H9 (cell line): ENCODE measurements at regions not wholly inside any gene's neighbourhood (a gene's known extent, or its start where the extent isn't known, plus 50 kb on each side); places are given as distances from the start of the nearest gene placed in this dataset.

Experiments
- DNase-seq: peaks from one replicate; pipeline ENCODE4 v3.0.0-alpha.2; 2017
- H2AFZ ChIP-seq: one replicate; pipeline ENCODE4 v1.6.1; 2013; ENCODE audit warnings: mild to moderate bottlenecking, low read length, control low read depth, moderate library complexity
- H2AK5ac ChIP-seq: 2 replicates; pipeline ENCODE4 v1.6.1; 2013; ENCODE audit warnings: low read length, control low read depth, mixed read lengths; ENCODE audit not compliant: insufficient read length
- H2BK120ac ChIP-seq: one replicate; pipeline ENCODE4 v1.6.1; 2013; ENCODE audit warnings: low read depth, mild to moderate bottlenecking, low read length, control low read depth, inconsistent platforms; ENCODE audit not compliant: poor library complexity, severe bottlenecking
- H2BK12ac ChIP-seq: 2 replicates; pipeline ENCODE4 v1.6.1; 2013; ENCODE audit warnings: low read length, control low read depth, mixed read lengths, low read depth; ENCODE audit not compliant: insufficient read length
- H2BK15ac ChIP-seq: 2 replicates; pipeline ENCODE4 v1.6.1; 2013; ENCODE audit warnings: low read depth, low read length, control low read depth
- H2BK20ac ChIP-seq: one replicate; pipeline ENCODE4 v1.6.1; 2013; ENCODE audit warnings: low read depth, mild to moderate bottlenecking, low read length, control low read depth, inconsistent platforms; ENCODE audit not compliant: poor library complexity, severe bottlenecking
- H2BK5ac ChIP-seq: 2 replicates; pipeline ENCODE4 v1.6.1; 2013; ENCODE audit warnings: low read length, control low read depth, mixed read lengths; ENCODE audit not compliant: insufficient read length
- H3K14ac ChIP-seq: 2 replicates; pipeline ENCODE4 v1.6.1; 2013; ENCODE audit warnings: low read length, control low read depth; ENCODE audit not compliant: insufficient read depth
- H3K18ac ChIP-seq: 2 replicates; pipeline ENCODE4 v1.6.1; 2013; ENCODE audit warnings: low read depth, mild to moderate bottlenecking, mixed read lengths, low read length, control low read depth; ENCODE audit not compliant: insufficient read length
- H3K23ac ChIP-seq: 2 replicates; pipeline ENCODE4 v1.6.1; 2013; ENCODE audit warnings: low read length, control low read depth, mixed read lengths, low read depth; ENCODE audit not compliant: insufficient read length
- H3K23me2 ChIP-seq: 2 replicates; pipeline ENCODE4 v1.6.1; 2013; ENCODE audit warnings: low read depth, mild to moderate bottlenecking, mixed read lengths, low read length, control low read depth; ENCODE audit not compliant: insufficient read length, poor library complexity, severe bottlenecking
- H3K27ac ChIP-seq: 2 replicates; pipeline ENCODE4 v1.5.1; 2013; ENCODE audit warnings: low read length, control low read depth, mixed read lengths, low read depth; ENCODE audit not compliant: insufficient read length
- H3K27me3 ChIP-seq: 2 replicates; pipeline ENCODE4 v1.6.1; 2013; ENCODE audit warnings: low read length, control low read depth, inconsistent platforms; ENCODE audit not compliant: insufficient read depth
- H3K4ac ChIP-seq: 2 replicates; pipeline ENCODE4 v1.6.1; 2013; ENCODE audit warnings: low read depth, mild to moderate bottlenecking, control low read depth, inconsistent platforms, low read length, moderate library complexity
- H3K4me1 ChIP-seq: 2 replicates; pipeline ENCODE4 v1.6.1; 2013; ENCODE audit warnings: low read length, control low read depth, inconsistent platforms; ENCODE audit not compliant: insufficient read depth
- H3K4me2 ChIP-seq: 2 replicates; pipeline ENCODE4 v1.6.1; 2013; ENCODE audit warnings: low read length, control low read depth, mixed read lengths; ENCODE audit not compliant: insufficient read length, insufficient read depth
- H3K56ac ChIP-seq: 2 replicates; pipeline ENCODE4 v1.6.1; 2013; ENCODE audit warnings: low read depth, mild to moderate bottlenecking, mixed read lengths, low read length, control low read depth; ENCODE audit not compliant: insufficient read length
- H3K79me1 ChIP-seq: 2 replicates; pipeline ENCODE4 v1.6.1; 2013; ENCODE audit warnings: low read depth, mild to moderate bottlenecking, moderate library complexity, low read length, control low read depth, inconsistent platforms; ENCODE audit not compliant: insufficient read depth, poor library complexity, severe bottlenecking
- H3K79me2 ChIP-seq: 2 replicates; pipeline ENCODE4 v1.6.1; 2013; ENCODE audit warnings: low read length, control low read depth, inconsistent platforms; ENCODE audit not compliant: insufficient read depth
- H3K9ac ChIP-seq: 2 replicates; pipeline ENCODE4 v1.6.1; 2013; ENCODE audit warnings: low read length, control low read depth, mixed read lengths; ENCODE audit not compliant: insufficient read length; ENCODE audit errors: extremely low read depth
- H3K9me3 ChIP-seq: one replicate; pipeline ENCODE4 v1.6.1; 2013; ENCODE audit warnings: low read depth, low read length, inconsistent platforms; ENCODE audit not compliant: control insufficient read depth
- H3T11ph ChIP-seq: one replicate; pipeline ENCODE4 v1.6.1; 2013; ENCODE audit warnings: mild to moderate bottlenecking, low read length, control low read depth, inconsistent platforms
- H4K20me1 ChIP-seq: one replicate; pipeline ENCODE4 v1.6.1; 2013; ENCODE audit not compliant: control insufficient read depth, insufficient read length, insufficient read depth
- H4K5ac ChIP-seq: 2 replicates; pipeline ENCODE4 v1.6.1; 2013; ENCODE audit warnings: low read depth, mild to moderate bottlenecking, mixed read lengths, low read length, control low read depth; ENCODE audit not compliant: insufficient read length
- H4K8ac ChIP-seq: replicated peaks from 2 replicates; pipeline ENCODE4 v1.6.1; 2013; ENCODE audit warnings: low read length, control low read depth, mixed read lengths, low read depth; ENCODE audit not compliant: insufficient read length
- H4K91ac ChIP-seq: 2 replicates; pipeline ENCODE4 v1.6.1; 2013; ENCODE audit warnings: low read depth, mild to moderate bottlenecking, moderate library complexity, mixed read lengths, low read length, control low read depth; ENCODE audit not compliant: insufficient read length
- H3K27ac Mint-ChIP-seq, 3 experiments: 2 replicates in 2 of 3; 3 replicates in 1 of 3; pipeline ENCODE4 v1.8.0; 2020 to 2021; ENCODE audit warnings: mixed read lengths in 3 of 3, mild to moderate bottlenecking in 1 of 3, moderate library complexity in 1 of 3
- H3K27me3 Mint-ChIP-seq: 2 replicates; pipeline ENCODE4 v1.8.0; 2021; ENCODE audit warnings: low read depth, mild to moderate bottlenecking, moderate library complexity, mixed read lengths
- H3K36me3 Mint-ChIP-seq, 3 experiments: 2 replicates in 2 of 3; 3 replicates in 1 of 3; pipeline ENCODE4 v1.8.0; 2020 to 2021; ENCODE audit warnings: low read depth in 3 of 3, mixed read lengths in 3 of 3; ENCODE audit not compliant: insufficient read depth in 1 of 3
- H3K4me1 Mint-ChIP-seq, 2 experiments: 2 replicates each; pipeline ENCODE4 v1.8.0; 2020; ENCODE audit warnings: mixed read lengths in 2 of 2
- H3K4me3 Mint-ChIP-seq, 2 experiments: 2 replicates in 1 of 2; 3 replicates in 1 of 2; pipeline ENCODE4 v1.8.0; 2020 to 2021; ENCODE audit warnings: mild to moderate bottlenecking in 2 of 2, mixed read lengths in 2 of 2, moderate library complexity in 1 of 2
- H3K9me3 Mint-ChIP-seq, 2 experiments: 2 replicates in 1 of 2; 3 replicates in 1 of 2; pipeline ENCODE4 v1.8.0; 2020; ENCODE audit warnings: mild to moderate bottlenecking in 2 of 2, mixed read lengths in 2 of 2, moderate library complexity in 1 of 2
- WGBS: extraction: QIAGEN DNeasy Blood & Tissue Kit; methylation state at CpG from one replicate; pipeline ENCODE4 v1.1.7; 2013; ENCODE audit warnings: missing lambda C conversion rate, low lambda C conversion rate, mixed read lengths; ENCODE audit not compliant: insufficient read length; ENCODE audit errors: extremely low coverage; 5-methylcytosine and 5-hydroxymethylcytosine counted together
- TF ChIP-seq, protein P1 (sequence below): fragments of 200-600 bp; sonication (generic); conservative IDR thresholded peaks from 3 replicates; pipeline ENCODE4 v1.8.0; 2021; ENCODE audit warnings: antibody characterized with exemption, mild to moderate bottlenecking

DNA sequence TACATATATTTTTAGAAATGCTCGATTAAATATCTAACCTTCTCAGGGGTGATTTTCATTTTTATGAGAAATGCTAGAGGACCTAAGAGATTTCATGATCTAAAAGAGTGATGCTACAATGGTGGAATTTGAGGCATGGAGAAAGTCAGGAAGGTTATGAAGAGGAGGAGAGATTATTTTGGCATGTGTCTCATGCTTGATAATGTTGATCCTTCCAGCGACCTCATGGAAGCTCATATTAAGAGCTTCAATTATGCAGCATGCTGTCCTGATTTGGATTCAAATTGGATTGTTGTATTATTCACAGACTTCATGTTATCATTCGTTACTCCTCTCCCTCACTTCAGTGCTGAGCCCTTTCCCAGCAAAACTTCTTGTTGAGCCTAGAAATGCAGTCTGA lies 112.5 kb downstream of the RAP2B start:
- Histone ChIP-seq H3K9ac (no peak overlapping the region), H2BK5ac (no peak overlapping the region), H3K79me1 (no peaks in the 10 kb centered on the region), H4K91ac (no peak overlapping the region), H3K14ac (no peak overlapping the region), H2BK20ac (no peak overlapping the region), H3K23me2 (no peaks in the 10 kb centered on the region), H3K9me3 (no peaks in the 10 kb centered on the region), H4K8ac (no peak overlapping the region), H3K4ac (no peak overlapping the region), H2BK12ac (no peak overlapping the region), H2AFZ (no peak overlapping the region), H3K4me1 (no peaks in the 10 kb centered on the region), H4K5ac (no peak overlapping the region), H3K56ac (no peak overlapping the region), H3K79me2 (no peaks in the 10 kb centered on the region), H3K4me2 (no peak overlapping the region), H3K27me3 (no peaks in the 10 kb centered on the region), H3K27ac (no peak overlapping the region), H2AK5ac (no peak overlapping the region), H3T11ph (no peak overlapping the region), H4K20me1 (no peaks in the 10 kb centered on the region), H3K23ac (no peak overlapping the region), H2BK120ac (no peak overlapping the region), H2BK15ac (no peak overlapping the region), H3K18ac (no peak overlapping the region)
- no CpG with 5 or more reads among the region's 3 CpGs for WGBS
- TF ChIP-seq, protein P1, sequence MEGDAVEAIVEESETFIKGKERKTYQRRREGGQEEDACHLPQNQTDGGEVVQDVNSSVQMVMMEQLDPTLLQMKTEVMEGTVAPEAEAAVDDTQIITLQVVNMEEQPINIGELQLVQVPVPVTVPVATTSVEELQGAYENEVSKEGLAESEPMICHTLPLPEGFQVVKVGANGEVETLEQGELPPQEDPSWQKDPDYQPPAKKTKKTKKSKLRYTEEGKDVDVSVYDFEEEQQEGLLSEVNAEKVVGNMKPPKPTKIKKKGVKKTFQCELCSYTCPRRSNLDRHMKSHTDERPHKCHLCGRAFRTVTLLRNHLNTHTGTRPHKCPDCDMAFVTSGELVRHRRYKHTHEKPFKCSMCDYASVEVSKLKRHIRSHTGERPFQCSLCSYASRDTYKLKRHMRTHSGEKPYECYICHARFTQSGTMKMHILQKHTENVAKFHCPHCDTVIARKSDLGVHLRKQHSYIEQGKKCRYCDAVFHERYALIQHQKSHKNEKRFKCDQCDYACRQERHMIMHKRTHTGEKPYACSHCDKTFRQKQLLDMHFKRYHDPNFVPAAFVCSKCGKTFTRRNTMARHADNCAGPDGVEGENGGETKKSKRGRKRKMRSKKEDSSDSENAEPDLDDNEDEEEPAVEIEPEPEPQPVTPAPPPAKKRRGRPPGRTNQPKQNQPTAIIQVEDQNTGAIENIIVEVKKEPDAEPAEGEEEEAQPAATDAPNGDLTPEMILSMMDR, result no peak
- Mint-ChIP-seq H3K4me3 (no peak overlapping the region), H3K4me1 (no peaks in the 10 kb centered on the region), H3K27me3 (no peaks in the 10 kb centered on the region), H3K27ac (no peak overlapping the region), H3K9me3 (no peaks in the 10 kb centered on the region), H3K36me3 (no peaks in the 10 kb centered on the region)
- DNase-seq, result no peak
